HL-60 (cell line): ENCODE measurements at regions not wholly inside any gene's neighbourhood (a gene's known extent, or its start where the extent isn't known, plus 50 kb on each side); places are given as distances from the start of the nearest gene placed in this dataset.

Experiments used
- DNase-seq, 2 experiments: peaks; one replicate each; pipeline ENCODE4 v3.0.0-alpha.2; 2010 to 2020; ENCODE audit warnings: low read depth in 1 of 2, low spot score in 1 of 2
- H3K27ac ChIP-seq: fragments of 250-450 bp; sonication (Bioruptor Pico); replicated peaks from 2 replicates; pipeline ENCODE4 v1.5.1; 2020; ENCODE audit warnings: mild to moderate bottlenecking, moderate library complexity
- H3K27me3 ChIP-seq: fragments of 250-450 bp; sonication (Bioruptor Pico); 2 replicates; pipeline ENCODE4 v1.5.1; 2021; ENCODE audit warnings: mild to moderate bottlenecking, moderate library complexity; ENCODE audit not compliant: insufficient read depth, poor library complexity, severe bottlenecking
- H3K4me3 ChIP-seq: replicated peaks from 2 replicates; pipeline ENCODE4 v1.5.1; 2011; ENCODE audit warnings: mild to moderate bottlenecking, control low read depth, low read length; ENCODE audit not compliant: insufficient read depth
- GABPA ChIP-seq: IDR thresholded peaks from 2 replicates; pipeline ENCODE4 v1.6.1; 2012; ENCODE audit warnings: low read depth
- POLR2AphosphoS5 ChIP-seq: IDR thresholded peaks from 2 replicates; pipeline ENCODE4 v1.6.1; 2012; ENCODE audit warnings: low read depth
- SPI1 ChIP-seq: IDR thresholded peaks from 2 replicates; pipeline ENCODE4 v1.6.1; 2012; ENCODE audit warnings: low read depth, mild to moderate bottlenecking, borderline replicate concordance
- TF ChIP-seq, protein P1 (sequence below): IDR thresholded peaks from one replicate; pipeline ENCODE4 v1.5.1; 2011; ENCODE audit warnings: low read length, control low read depth, inconsistent platforms; ENCODE audit not compliant: insufficient read depth
- TF ChIP-seq, protein P2 (sequence below): IDR thresholded peaks from 2 replicates; pipeline ENCODE4 v1.6.1; 2012; ENCODE audit warnings: low read depth; ENCODE audit not compliant: insufficient replicate concordance

DNA sequence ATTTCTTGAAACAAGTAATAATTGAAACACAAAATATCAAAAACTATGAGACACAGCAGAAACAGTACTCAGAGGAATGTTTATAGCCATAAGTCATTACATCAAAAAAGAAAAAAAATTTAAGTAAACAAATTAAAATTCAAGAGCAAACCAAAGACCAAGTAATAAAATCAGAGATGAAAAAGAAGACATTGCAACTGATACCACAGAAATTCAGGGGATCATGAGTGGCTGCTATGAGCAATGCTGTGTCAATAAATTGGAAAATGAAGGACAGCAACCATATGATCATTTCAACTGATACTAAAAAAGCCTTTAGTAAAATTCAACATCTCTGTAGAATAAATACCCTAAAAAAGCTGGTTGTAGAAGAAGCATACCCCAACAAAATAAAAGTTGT, 644.1 kb upstream of the BCHE start:
- Histone ChIP-seq H3K4me3 (no peak overlapping the region), H3K27ac (no peak overlapping the region), H3K27me3 (no peaks in the 10 kb centered on the region)
- TF ChIP-seq, protein P1, sequence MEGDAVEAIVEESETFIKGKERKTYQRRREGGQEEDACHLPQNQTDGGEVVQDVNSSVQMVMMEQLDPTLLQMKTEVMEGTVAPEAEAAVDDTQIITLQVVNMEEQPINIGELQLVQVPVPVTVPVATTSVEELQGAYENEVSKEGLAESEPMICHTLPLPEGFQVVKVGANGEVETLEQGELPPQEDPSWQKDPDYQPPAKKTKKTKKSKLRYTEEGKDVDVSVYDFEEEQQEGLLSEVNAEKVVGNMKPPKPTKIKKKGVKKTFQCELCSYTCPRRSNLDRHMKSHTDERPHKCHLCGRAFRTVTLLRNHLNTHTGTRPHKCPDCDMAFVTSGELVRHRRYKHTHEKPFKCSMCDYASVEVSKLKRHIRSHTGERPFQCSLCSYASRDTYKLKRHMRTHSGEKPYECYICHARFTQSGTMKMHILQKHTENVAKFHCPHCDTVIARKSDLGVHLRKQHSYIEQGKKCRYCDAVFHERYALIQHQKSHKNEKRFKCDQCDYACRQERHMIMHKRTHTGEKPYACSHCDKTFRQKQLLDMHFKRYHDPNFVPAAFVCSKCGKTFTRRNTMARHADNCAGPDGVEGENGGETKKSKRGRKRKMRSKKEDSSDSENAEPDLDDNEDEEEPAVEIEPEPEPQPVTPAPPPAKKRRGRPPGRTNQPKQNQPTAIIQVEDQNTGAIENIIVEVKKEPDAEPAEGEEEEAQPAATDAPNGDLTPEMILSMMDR = no peak
- TF ChIP-seq POLR2AphosphoS5 = no peak
- TF ChIP-seq, protein P2, sequence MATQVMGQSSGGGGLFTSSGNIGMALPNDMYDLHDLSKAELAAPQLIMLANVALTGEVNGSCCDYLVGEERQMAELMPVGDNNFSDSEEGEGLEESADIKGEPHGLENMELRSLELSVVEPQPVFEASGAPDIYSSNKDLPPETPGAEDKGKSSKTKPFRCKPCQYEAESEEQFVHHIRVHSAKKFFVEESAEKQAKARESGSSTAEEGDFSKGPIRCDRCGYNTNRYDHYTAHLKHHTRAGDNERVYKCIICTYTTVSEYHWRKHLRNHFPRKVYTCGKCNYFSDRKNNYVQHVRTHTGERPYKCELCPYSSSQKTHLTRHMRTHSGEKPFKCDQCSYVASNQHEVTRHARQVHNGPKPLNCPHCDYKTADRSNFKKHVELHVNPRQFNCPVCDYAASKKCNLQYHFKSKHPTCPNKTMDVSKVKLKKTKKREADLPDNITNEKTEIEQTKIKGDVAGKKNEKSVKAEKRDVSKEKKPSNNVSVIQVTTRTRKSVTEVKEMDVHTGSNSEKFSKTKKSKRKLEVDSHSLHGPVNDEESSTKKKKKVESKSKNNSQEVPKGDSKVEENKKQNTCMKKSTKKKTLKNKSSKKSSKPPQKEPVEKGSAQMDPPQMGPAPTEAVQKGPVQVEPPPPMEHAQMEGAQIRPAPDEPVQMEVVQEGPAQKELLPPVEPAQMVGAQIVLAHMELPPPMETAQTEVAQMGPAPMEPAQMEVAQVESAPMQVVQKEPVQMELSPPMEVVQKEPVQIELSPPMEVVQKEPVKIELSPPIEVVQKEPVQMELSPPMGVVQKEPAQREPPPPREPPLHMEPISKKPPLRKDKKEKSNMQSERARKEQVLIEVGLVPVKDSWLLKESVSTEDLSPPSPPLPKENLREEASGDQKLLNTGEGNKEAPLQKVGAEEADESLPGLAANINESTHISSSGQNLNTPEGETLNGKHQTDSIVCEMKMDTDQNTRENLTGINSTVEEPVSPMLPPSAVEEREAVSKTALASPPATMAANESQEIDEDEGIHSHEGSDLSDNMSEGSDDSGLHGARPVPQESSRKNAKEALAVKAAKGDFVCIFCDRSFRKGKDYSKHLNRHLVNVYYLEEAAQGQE = no peak
- no peak for TF ChIP-seq GABPA
- TF ChIP-seq SPI1 = no peak
- no peak for DNase-seq

DNA sequence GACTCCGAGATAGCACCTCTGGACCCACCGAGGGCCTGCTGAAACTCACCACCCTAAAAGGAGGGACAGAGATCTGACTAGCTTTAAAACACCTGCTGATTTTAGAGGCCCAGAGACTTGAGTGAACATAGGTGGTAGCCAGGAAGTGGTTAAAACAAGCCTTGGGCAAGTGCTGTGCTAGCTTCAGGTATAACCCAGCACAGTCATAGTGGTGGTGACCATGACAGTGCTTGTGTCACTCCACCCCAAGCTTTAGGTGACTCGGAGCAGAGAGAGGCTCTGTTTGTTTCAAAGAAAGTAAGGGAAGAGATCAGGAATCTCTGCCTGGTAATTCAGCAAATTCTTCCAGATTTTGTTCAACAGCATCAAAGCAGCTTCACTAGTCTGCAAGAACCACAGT, 641.1 kb upstream of the BCHE start:
- Histone ChIP-seq H3K27me3 (no peaks in the 10 kb centered on the region), H3K4me3 (no peak overlapping the region), H3K27ac (no peak overlapping the region)
- TF ChIP-seq POLR2AphosphoS5 (no peak), GABPA (no peak), SPI1 (no peak)
- TF ChIP-seq, protein P1 = no peak
- DNase-seq = no peak

DNA sequence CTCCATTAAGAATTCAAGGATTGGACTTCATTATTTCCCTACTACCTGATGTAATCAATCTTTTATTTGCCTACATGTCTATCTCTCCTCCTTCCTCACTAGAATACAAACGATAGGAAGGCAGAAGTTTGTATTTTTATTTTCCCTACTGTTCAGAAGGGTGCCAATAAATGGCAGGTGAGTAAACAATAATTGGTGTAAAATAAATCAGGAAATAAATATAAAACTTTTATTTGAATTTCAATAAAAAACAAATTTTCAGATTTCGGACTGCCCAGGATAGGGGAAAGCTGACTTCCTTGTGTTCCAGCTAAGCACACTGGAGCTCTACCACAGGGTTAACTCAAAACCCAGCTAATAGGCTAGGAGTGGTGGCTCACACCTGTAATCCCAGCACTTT, 636.3 kb upstream of the BCHE start:
- no peak for TF ChIP-seq GABPA
- TF ChIP-seq POLR2AphosphoS5 = no peak
- no peak for TF ChIP-seq SPI1
- TF ChIP-seq, protein P2 = no peak
- TF ChIP-seq, protein P1 = no peak
- no peaks in the 10 kb centered on the region for H3K27me3 ChIP-seq
- no peak overlapping the region for H3K27ac ChIP-seq
- no peak for DNase-seq
- H3K4me3 ChIP-seq = no peak overlapping the region

DNA sequence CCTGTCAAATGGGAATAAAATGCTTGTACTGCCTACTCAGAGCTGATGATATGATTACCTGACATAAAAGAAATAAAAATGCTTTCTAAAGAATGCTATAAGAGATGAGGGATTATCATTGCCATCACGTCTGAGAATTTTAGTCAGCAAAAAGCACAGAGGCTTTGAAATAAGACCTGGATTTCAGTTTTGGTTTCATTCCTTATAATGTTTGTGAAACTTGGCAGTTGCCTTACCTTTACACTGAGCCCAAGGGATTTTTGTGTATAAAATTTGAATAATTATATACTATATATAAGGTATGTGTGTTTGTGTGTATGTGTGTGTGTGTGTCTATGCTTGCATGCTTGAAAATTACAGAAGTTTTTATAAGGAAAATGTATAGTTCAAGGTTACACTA, 634.8 kb upstream of the BCHE start:
- no peaks in the 10 kb centered on the region for H3K27me3 ChIP-seq
- H3K27ac ChIP-seq = no peak overlapping the region
- no peak for DNase-seq
- TF ChIP-seq GABPA (no peak), SPI1 (no peak), POLR2AphosphoS5 (no peak)
- TF ChIP-seq, protein P2 = no peak
- TF ChIP-seq, protein P1 = no peak
- no peak overlapping the region for H3K4me3 ChIP-seq
